NCI-H524 treated with DMSO at 0.1 percent for 48 hours (cell line): ENCODE measurements at regions not wholly inside any gene's neighbourhood (a gene's known extent, or its start where the extent isn't known, plus 50 kb on each side); places are given as distances from the start of the nearest gene placed in this dataset.
"Not testable (repeated sequence)": the region's sequence is repeated elsewhere in the genome, so short reads cannot be mapped to it uniquely, and the experiment has no call there.

Experiments
- DNase-seq: peaks from one replicate; lab custom pipeline; 2025; lab: John Stamatoyannopoulos, UW

- no peak for DNase-seq
These were observed 316.3 kb upstream of the LRRTM4 start for GRCh38 chr2:77838441-77838840.

- no peak for DNase-seq
These were observed 316.9 kb upstream of the LRRTM4 start for GRCh38 chr2:77839102-77839501.

GRCh38 chr2:77862120-77862519, 339.9 kb upstream of the LRRTM4 start:
- DNase-seq, result no peak

GRCh38 chr2:77864426-77864825, 342.2 kb upstream of the LRRTM4 start:
- no peak for DNase-seq

GRCh38 chr2:77866661-77867060, 344.5 kb upstream of the LRRTM4 start:
- DNase-seq, result no peak

GRCh38 chr2:77867146-77867545, 345.0 kb upstream of the LRRTM4 start:
- no peak for DNase-seq

GRCh38 chr2:77873506-77873905, 351.3 kb upstream of the LRRTM4 start:
- no peak for DNase-seq

- DNase-seq, result not testable (repeated sequence)
These were observed 378.0 kb upstream of the LRRTM4 start for GRCh38 chr2:77900211-77900610.

GRCh38 chr2:77910136-77910535, 388.0 kb upstream of the LRRTM4 start:
- DNase-seq, result no peak

- no peak for DNase-seq
These were observed 398.7 kb upstream of the LRRTM4 start for GRCh38 chr2:77920838-77921366.

- no peak for DNase-seq
These were observed 400.4 kb upstream of the LRRTM4 start for GRCh38 chr2:77922567-77922966.

- no peak for DNase-seq
These were observed 415.2 kb upstream of the LRRTM4 start for GRCh38 chr2:77937366-77937765.

- DNase-seq, result no peak
These were observed 416.3 kb upstream of the LRRTM4 start for GRCh38 chr2:77938462-77938861.

GRCh38 chr2:77939370-77939769, 417.2 kb upstream of the LRRTM4 start:
- DNase-seq, result no peak

GRCh38 chr2:77939801-77940200, 417.6 kb upstream of the LRRTM4 start:
- DNase-seq, result no peak

GRCh38 chr2:77954931-77955330, 432.8 kb upstream of the LRRTM4 start:
- no peak for DNase-seq

GRCh38 chr2:77962943-77963342, 440.8 kb upstream of the LRRTM4 start:
- no peak for DNase-seq

GRCh38 chr2:77977471-77978063, 455.4 kb upstream of the LRRTM4 start:
- no peak for DNase-seq

GRCh38 chr2:77995161-77995560, 473.0 kb upstream of the LRRTM4 start:
- DNase-seq, result no peak

GRCh38 chr2:77999376-77999775, 477.2 kb upstream of the LRRTM4 start:
- DNase-seq, result no peak

GRCh38 chr2:78009289-78009688, 487.1 kb upstream of the LRRTM4 start:
- DNase-seq, result no peak

GRCh38 chr2:78011251-78011650, 489.1 kb upstream of the LRRTM4 start:
- no peak for DNase-seq

GRCh38 chr2:78020491-78020890, 498.3 kb upstream of the LRRTM4 start:
- peak; percentile 76 for DNase-seq

GRCh38 chr2:78023356-78023755, 501.2 kb upstream of the LRRTM4 start:
- no peak for DNase-seq
